ENCODE measurements at regions not wholly inside any gene's neighbourhood (a gene's known extent, or its start where the extent isn't known, plus 50 kb on each side); places are given as distances from the start of the nearest gene placed in this dataset.

DNA sequence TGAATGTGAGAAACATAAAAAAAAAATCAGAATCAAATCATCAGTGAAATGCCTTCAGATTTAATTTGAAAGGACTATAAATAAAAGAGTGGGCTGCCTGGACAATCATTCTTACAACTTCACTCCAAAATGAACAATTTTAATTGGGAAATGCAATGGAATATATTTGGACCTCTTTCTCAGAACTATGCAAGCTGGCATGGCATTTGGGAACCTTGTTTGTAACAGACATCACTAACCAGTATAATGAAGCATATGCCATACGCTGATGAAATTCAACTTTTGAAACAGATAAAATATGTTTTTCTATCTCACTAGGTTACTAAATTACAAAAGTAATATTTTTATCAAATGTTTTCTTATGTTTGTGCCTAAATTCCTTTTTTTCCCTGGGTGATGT is 64.2 kb upstream of the FAM216B start:
- no peak overlapping the region for H3K27ac ChIP-seq (replicated peaks)
- H3K4me3 ChIP-seq (replicated peaks; ENCODE audit: insufficient read depth, low read length) = no peak overlapping the region
- DNase-seq (ENCODE audit: low read depth in 1 of 2, low spot score in 1 of 2) = no peak
- H3K27me3 ChIP-seq (ENCODE audit: insufficient read depth, poor library complexity, severe bottlenecking) = peaks cover 3% of the 10 kb centered on the region
- TF ChIP-seq POLR2AphosphoS5 (IDR thresholded peaks at IDR 0.05; ENCODE audit: low read depth) = no peak
- TF ChIP-seq GABPA (IDR thresholded peaks at IDR 0.05; ENCODE audit: low read depth) = no peak
- no peak for TF ChIP-seq SPI1 (IDR thresholded peaks at IDR 0.05; ENCODE audit: borderline replicate concordance, low read depth)
- TF ChIP-seq, protein P1, sequence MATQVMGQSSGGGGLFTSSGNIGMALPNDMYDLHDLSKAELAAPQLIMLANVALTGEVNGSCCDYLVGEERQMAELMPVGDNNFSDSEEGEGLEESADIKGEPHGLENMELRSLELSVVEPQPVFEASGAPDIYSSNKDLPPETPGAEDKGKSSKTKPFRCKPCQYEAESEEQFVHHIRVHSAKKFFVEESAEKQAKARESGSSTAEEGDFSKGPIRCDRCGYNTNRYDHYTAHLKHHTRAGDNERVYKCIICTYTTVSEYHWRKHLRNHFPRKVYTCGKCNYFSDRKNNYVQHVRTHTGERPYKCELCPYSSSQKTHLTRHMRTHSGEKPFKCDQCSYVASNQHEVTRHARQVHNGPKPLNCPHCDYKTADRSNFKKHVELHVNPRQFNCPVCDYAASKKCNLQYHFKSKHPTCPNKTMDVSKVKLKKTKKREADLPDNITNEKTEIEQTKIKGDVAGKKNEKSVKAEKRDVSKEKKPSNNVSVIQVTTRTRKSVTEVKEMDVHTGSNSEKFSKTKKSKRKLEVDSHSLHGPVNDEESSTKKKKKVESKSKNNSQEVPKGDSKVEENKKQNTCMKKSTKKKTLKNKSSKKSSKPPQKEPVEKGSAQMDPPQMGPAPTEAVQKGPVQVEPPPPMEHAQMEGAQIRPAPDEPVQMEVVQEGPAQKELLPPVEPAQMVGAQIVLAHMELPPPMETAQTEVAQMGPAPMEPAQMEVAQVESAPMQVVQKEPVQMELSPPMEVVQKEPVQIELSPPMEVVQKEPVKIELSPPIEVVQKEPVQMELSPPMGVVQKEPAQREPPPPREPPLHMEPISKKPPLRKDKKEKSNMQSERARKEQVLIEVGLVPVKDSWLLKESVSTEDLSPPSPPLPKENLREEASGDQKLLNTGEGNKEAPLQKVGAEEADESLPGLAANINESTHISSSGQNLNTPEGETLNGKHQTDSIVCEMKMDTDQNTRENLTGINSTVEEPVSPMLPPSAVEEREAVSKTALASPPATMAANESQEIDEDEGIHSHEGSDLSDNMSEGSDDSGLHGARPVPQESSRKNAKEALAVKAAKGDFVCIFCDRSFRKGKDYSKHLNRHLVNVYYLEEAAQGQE (IDR thresholded peaks at IDR 0.05; ENCODE audit: insufficient replicate concordance, low read depth) = no peak
- TF ChIP-seq, protein P2, sequence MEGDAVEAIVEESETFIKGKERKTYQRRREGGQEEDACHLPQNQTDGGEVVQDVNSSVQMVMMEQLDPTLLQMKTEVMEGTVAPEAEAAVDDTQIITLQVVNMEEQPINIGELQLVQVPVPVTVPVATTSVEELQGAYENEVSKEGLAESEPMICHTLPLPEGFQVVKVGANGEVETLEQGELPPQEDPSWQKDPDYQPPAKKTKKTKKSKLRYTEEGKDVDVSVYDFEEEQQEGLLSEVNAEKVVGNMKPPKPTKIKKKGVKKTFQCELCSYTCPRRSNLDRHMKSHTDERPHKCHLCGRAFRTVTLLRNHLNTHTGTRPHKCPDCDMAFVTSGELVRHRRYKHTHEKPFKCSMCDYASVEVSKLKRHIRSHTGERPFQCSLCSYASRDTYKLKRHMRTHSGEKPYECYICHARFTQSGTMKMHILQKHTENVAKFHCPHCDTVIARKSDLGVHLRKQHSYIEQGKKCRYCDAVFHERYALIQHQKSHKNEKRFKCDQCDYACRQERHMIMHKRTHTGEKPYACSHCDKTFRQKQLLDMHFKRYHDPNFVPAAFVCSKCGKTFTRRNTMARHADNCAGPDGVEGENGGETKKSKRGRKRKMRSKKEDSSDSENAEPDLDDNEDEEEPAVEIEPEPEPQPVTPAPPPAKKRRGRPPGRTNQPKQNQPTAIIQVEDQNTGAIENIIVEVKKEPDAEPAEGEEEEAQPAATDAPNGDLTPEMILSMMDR (IDR thresholded peaks at IDR 0.05; ENCODE audit: insufficient read depth, low read length) = no peak

DNA sequence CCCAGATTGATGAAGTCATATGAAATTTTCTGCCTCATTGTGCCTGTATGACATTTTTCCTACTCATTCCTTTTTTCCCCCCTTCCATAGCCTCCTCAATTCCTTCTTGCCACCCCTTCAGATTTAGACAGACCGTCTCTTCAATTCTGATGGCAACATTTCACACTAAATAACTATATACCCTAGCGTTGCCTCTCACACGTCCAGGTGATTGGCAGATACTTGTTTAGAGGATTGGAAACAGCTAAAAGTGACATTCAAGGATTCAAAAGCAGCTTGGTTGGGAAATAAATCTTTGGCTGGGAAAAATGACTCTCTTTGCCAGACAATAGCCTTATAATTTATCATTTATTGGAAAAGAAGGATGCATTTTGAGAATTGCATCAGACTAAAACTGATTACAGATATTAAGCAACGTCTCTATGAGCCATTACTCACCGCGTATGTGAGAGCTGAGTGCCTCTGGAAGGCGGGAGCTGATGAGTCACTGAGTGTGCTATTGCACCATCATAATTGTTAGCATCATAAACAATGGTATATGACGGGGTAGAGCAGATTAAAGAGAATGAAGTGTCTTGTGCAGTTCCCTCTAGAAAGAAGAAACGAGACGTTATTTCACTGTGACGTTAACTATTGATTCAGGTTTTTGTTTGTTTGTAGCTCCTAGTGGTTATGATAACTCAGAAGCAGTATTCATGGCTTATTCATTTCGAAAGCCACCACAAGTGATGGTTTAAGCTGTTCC is 61.1 kb upstream of the FAM216B start:
- no peak overlapping the region for H3K4me3 ChIP-seq (replicated peaks; ENCODE audit: insufficient read depth, low read length)
- peak; percentile 29 to 88 for DNase-seq (ENCODE audit: low read depth in 1 of 2, low spot score in 1 of 2)
- no peak overlapping the region for H3K27ac ChIP-seq (replicated peaks)
- TF ChIP-seq, protein P1 (IDR thresholded peaks at IDR 0.05; ENCODE audit: insufficient replicate concordance, low read depth) = no peak
- no peak for TF ChIP-seq POLR2AphosphoS5 (IDR thresholded peaks at IDR 0.05; ENCODE audit: low read depth)
- no peak for TF ChIP-seq GABPA (IDR thresholded peaks at IDR 0.05; ENCODE audit: low read depth)
- TF ChIP-seq, protein P2 (IDR thresholded peaks at IDR 0.05; ENCODE audit: insufficient read depth, low read length) = no peak
- no peak for TF ChIP-seq SPI1 (IDR thresholded peaks at IDR 0.05; ENCODE audit: borderline replicate concordance, low read depth)
- no peaks in the 10 kb centered on the region for H3K27me3 ChIP-seq (ENCODE audit: insufficient read depth, poor library complexity, severe bottlenecking)

DNA sequence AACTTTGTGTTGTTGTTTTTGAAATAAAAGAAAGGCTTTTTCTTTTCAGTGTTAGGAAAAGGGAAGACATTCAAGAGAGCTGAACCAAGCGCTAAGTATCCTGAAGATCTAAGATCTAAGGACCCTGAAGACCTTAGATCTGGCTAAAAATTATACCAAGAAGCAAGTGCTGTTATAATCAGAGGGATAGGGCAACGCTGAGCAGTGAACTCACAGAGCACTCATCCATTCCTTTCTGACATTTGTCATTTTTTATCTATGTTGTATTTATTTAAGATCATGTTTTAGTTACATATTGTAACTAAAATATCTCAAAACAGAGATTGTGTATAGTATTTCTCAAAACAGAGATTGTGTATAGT is 60.5 kb upstream of the FAM216B start:
- Histone ChIP-seq H3K27me3 (ENCODE audit: insufficient read depth, poor library complexity, severe bottlenecking) (no peaks in the 10 kb centered on the region), H3K27ac (replicated peaks) (no peak overlapping the region), H3K4me3 (replicated peaks; ENCODE audit: insufficient read depth, low read length) (no peak overlapping the region)
- TF ChIP-seq POLR2AphosphoS5 (IDR thresholded peaks at IDR 0.05; ENCODE audit: low read depth) (no peak), GABPA (IDR thresholded peaks at IDR 0.05; ENCODE audit: low read depth) (no peak), SPI1 (IDR thresholded peaks at IDR 0.05; ENCODE audit: borderline replicate concordance, low read depth) (no peak)
- TF ChIP-seq, protein P2 (IDR thresholded peaks at IDR 0.05; ENCODE audit: insufficient read depth, low read length) = no peak
- TF ChIP-seq, protein P1 (IDR thresholded peaks at IDR 0.05; ENCODE audit: insufficient replicate concordance, low read depth) = no peak
- DNase-seq (ENCODE audit: low read depth in 1 of 2, low spot score in 1 of 2) = no peak
